ENCODE measurements at regions not wholly inside any gene's neighbourhood (a gene's known extent, or its start where the extent isn't known, plus 50 kb on each side); places are given as distances from the start of the nearest gene placed in this dataset.
"Not testable (repeated sequence)": the region's sequence is repeated elsewhere in the genome, so short reads cannot be mapped to it uniquely, and the experiment has no call there.

DNA sequence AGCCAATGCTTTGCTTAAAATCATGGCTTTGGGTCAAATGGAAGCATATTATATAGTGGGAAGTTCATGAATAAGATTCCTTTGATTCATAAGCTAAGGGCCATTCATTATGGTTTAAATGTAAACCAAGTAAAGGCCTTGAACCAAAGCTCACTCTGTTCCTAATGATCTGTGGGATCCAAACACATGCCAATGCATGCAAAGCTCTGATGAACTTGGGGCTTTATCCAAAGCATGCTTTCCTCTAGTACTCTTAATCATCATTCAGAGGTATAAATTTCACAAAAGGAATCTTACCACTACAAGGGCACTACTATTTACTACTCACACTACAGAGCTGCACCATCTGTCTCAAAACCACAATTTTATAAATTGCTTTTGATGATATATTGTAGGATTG lies 102.8 kb upstream of the RBMS1 start:
- H3K36me3 ChIP-seq (ENCODE audit: control insufficient read depth in 2 of 3, insufficient read depth in 3 of 3, low read length in 3 of 3): no peaks in the 10 kb centered on the region
- no peak overlapping the region for H3K27ac ChIP-seq (ENCODE audit: low read depth in 2 of 2, low read length in 2 of 2)
- no peaks in the 10 kb centered on the region for H3K4me1 ChIP-seq (ENCODE audit: control insufficient read depth in 2 of 3, insufficient read depth in 2 of 3, low read depth in 1 of 3, low read length in 3 of 3)
- H3K4me3 ChIP-seq (ENCODE audit: low read length in 3 of 3): no peak overlapping the region
- no peaks in the 10 kb centered on the region for H3K9me3 ChIP-seq (ENCODE audit: control insufficient read depth in 2 of 3, insufficient read depth in 1 of 3, low read length in 3 of 3)
- no peak overlapping the region for H3K9ac ChIP-seq (ENCODE audit: low read length in 3 of 3)
- TF ChIP-seq, protein P1, sequence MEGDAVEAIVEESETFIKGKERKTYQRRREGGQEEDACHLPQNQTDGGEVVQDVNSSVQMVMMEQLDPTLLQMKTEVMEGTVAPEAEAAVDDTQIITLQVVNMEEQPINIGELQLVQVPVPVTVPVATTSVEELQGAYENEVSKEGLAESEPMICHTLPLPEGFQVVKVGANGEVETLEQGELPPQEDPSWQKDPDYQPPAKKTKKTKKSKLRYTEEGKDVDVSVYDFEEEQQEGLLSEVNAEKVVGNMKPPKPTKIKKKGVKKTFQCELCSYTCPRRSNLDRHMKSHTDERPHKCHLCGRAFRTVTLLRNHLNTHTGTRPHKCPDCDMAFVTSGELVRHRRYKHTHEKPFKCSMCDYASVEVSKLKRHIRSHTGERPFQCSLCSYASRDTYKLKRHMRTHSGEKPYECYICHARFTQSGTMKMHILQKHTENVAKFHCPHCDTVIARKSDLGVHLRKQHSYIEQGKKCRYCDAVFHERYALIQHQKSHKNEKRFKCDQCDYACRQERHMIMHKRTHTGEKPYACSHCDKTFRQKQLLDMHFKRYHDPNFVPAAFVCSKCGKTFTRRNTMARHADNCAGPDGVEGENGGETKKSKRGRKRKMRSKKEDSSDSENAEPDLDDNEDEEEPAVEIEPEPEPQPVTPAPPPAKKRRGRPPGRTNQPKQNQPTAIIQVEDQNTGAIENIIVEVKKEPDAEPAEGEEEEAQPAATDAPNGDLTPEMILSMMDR (IDR thresholded peaks at IDR 0.05; ENCODE audit: borderline replicate concordance, extremely low read depth, insufficient read depth): no peak
- no peak for DNase-seq
- intact Hi-C loops (cut with DNase I): no loop called here
- FAIRE-seq: no peak
- H3K27me3 ChIP-seq (ENCODE audit: control insufficient read depth, insufficient read depth, low read length): no peaks in the 10 kb centered on the region

DNA sequence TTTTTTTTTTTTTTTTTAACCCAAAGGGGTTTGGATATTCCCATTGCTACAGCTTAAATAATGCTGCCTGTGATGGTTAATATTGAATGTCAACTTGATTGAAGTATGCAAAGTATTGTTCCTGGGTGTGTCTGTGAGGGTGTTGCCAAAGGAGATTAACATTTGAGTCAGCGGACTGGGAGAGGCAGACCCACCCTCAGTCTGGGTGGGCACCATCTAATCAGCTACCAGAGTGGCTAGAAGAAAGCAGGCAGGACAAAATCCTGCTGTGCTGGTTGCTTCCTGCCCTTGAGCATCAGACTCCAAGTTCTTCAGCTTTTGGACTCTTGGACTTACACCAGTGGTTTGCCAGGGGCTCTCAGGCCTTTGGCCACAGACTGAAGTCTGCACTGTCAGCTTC lies 106.8 kb upstream of the RBMS1 start:
- FAIRE-seq; H3K4me1 ChIP-seq (ENCODE audit: control insufficient read depth in 2 of 3, insufficient read depth in 2 of 3, low read depth in 1 of 3, low read length in 3 of 3); H3K36me3 ChIP-seq (ENCODE audit: control insufficient read depth in 2 of 3, insufficient read depth in 3 of 3, low read length in 3 of 3); intact Hi-C loops (cut with DNase I); H3K4me3 ChIP-seq (ENCODE audit: low read length in 3 of 3); H3K9me3 ChIP-seq (ENCODE audit: control insufficient read depth in 2 of 3, insufficient read depth in 1 of 3, low read length in 3 of 3); DNase-seq; H3K27ac ChIP-seq (ENCODE audit: low read depth in 2 of 2, low read length in 2 of 2); H3K27me3 ChIP-seq (ENCODE audit: control insufficient read depth, insufficient read depth, low read length); H3K9ac ChIP-seq (ENCODE audit: low read length in 3 of 3): not testable (repeated sequence)

DNA sequence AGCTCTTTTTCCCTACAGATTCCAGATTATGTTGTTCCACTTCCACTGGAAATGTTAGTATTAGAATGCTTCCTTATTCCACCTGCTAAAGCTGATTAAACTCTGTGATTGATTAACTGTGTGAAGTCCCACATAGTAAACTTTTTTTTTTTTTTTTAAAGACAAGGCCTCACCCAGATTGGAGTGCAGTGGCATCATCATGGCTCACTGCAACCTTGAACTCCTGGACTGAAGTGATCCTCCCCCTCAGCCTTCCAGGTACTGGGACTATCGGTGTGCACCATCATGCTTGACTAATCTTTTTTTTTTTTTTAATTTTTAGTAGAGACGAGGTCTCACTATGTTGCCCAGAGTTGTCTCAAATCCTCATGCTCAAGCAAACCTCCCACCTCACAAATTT lies 108.5 kb upstream of the RBMS1 start:
- TF ChIP-seq, protein P1 (IDR thresholded peaks at IDR 0.05; ENCODE audit: borderline replicate concordance, extremely low read depth, insufficient read depth): no peak
- Histone ChIP-seq H3K36me3 (ENCODE audit: control insufficient read depth in 2 of 3, insufficient read depth in 3 of 3, low read length in 3 of 3) (no peaks in the 10 kb centered on the region), H3K9ac (ENCODE audit: low read length in 3 of 3) (no peak overlapping the region), H3K9me3 (ENCODE audit: control insufficient read depth in 2 of 3, insufficient read depth in 1 of 3, low read length in 3 of 3) (no peaks in the 10 kb centered on the region), H3K27ac (ENCODE audit: low read depth in 2 of 2, low read length in 2 of 2) (no peak overlapping the region), H3K4me1 (ENCODE audit: control insufficient read depth in 2 of 3, insufficient read depth in 2 of 3, low read depth in 1 of 3, low read length in 3 of 3) (no peaks in the 10 kb centered on the region), H3K27me3 (ENCODE audit: control insufficient read depth, insufficient read depth, low read length) (no peaks in the 10 kb centered on the region), H3K4me3 (ENCODE audit: low read length in 3 of 3) (no peak overlapping the region)
- DNase-seq: no peak
- FAIRE-seq: no peak
- intact Hi-C loops (cut with DNase I): no loop called here

DNA sequence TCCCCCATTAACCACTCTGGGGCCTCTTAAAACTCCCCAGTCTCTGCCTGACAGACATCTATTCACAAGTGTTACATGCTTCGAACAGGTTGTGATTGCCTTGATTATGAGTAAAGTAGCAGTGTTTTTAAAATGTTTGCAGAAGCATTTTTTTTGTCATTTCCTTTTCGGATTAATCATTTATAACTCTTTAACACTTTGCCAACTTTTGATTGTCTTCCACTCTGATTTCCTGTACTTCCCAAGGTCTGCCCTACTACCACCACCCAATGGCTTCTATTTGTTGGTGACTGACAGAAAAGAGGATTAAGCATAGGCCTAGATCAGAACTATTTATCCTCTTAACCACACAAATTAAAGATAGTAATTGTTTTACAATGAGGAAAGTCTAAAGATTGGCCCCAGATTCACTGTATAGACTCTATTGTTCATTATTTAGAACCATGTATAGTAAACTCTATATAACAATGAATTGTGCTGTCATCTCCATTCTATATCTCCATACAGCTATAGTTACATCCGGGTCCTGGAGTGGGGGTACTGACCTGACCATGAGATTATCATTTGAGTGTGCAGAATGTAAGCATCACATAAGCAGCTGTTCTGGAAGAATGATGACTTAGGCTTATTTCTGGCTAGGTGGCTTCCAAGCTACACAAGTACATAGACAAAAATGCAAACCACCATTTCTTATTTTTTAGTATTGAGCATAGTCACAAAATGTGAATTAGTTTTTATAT lies 110.3 kb upstream of the RBMS1 start:
- H3K27ac ChIP-seq (ENCODE audit: low read depth in 2 of 2, low read length in 2 of 2): no peak overlapping the region
- no peaks in the 10 kb centered on the region for H3K36me3 ChIP-seq (ENCODE audit: control insufficient read depth in 2 of 3, insufficient read depth in 3 of 3, low read length in 3 of 3)
- DNase-seq (no peak), FAIRE-seq (no peak)
- TF ChIP-seq, protein P1 (IDR thresholded peaks at IDR 0.05; ENCODE audit: borderline replicate concordance, extremely low read depth, insufficient read depth): no peak
- intact Hi-C loops (cut with DNase I): no loop called here
- H3K4me3 ChIP-seq (ENCODE audit: low read length in 3 of 3): no peak overlapping the region
- H3K9ac ChIP-seq (ENCODE audit: low read length in 3 of 3): no peak overlapping the region
- no peaks in the 10 kb centered on the region for H3K9me3 ChIP-seq (ENCODE audit: control insufficient read depth in 2 of 3, insufficient read depth in 1 of 3, low read length in 3 of 3)
- H3K27me3 ChIP-seq (ENCODE audit: control insufficient read depth, insufficient read depth, low read length): no peaks in the 10 kb centered on the region
- no peaks in the 10 kb centered on the region for H3K4me1 ChIP-seq (ENCODE audit: control insufficient read depth in 2 of 3, insufficient read depth in 2 of 3, low read depth in 1 of 3, low read length in 3 of 3)
